Right ventricle myocardium inferior (tissue), 1 donor: ENCODE measurements at regions not wholly inside any gene's neighbourhood (a gene's known extent, or its start where the extent isn't known, plus 50 kb on each side); places are given as distances from the start of the nearest gene placed in this dataset.

Source experiments
- ATAC-seq: fragments of 200-7000 bp; cut with Tn5 transposase; one replicate; pipeline ENCODE4 v1.9.1; 2020; ENCODE audit warnings: mild to moderate bottlenecking, moderate library complexity
- DNase-seq: peaks from one replicate; pipeline ENCODE4 v3.0.0; 2021; ENCODE audit errors: missing footprints
- intact Hi-C: fragments of 100-400 bp; cut with DNase I; formaldehyde crosslinking; loops from one replicate; pipeline ENCODE4 v1.11.0; 2022
- donor health status: DM: no; HTN: yes; CAD: no; lungs with severe emphysema.

DNA sequence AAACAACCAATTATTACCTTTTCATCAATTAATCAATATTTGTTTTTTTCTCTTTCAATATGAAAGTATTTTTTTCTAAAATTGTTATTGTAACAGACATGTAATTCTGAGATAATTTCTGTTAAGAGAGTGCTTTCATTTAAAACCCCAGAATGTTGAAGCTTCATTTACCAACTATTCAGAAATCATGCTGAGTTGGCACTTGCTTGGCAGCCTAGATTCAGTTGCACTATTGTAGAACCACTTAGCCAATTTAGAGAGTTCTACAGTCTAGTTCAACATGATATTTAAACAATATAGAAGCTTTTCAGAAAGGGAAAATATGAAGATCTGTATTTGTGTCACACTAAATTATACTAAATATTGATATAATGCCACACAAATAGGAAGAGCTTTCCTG is 56.1 kb upstream of the NKAIN2 start:
- ATAC-seq = no peak
- no peak for DNase-seq
- intact Hi-C loops = no loop called here

DNA sequence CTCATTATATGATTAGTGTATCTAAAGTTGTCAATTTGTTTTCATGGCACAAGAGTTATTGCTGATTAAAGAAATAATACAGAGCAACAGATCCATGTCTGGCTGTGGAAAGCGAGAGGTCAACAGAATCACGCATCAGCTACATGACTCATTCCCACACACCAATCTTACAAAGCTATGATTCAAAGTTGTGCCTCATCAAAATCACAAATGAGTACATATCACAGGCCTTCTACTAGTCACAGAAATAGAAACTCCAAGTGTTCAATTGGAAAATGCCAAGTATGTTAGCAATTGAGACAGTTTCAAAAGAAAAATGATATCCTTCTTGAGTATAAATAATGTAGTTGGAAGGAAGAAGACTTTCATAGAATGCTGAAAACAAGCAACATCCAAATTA is 57.8 kb upstream of the NKAIN2 start:
- DNase-seq = no peak
- ATAC-seq = no peak
- intact Hi-C loops = no loop called here

GRCh38 chr6:123744840-123745239 is 58.8 kb upstream of the NKAIN2 start:
- DNase-seq (no peak), ATAC-seq (no peak)
- intact Hi-C loops = no loop called here

- intact Hi-C loops = no loop called here
These were observed 61.0 kb upstream of the NKAIN2 start for GRCh38 chr6:123742626-123743025.

DNA sequence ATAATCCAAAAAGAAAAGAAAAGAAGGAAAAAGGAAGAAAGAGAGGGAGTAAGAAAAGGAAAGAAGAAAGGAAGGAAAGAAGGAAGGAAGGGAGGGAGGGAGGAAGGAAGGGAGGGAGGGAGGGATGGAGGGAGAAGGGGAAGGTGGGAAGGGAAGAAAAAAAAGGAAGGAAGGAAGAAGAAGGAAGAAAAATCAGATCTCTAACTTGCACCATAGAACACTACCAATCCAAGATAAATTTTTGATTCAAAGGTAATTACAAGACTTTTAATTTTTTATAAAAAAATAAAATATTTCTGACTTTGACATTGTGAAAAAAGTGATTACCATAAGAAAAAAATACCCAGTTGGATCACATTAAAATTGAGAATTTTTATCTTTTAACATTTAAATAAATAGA is 70.5 kb upstream of the NKAIN2 start:
- DNase-seq (no peak), ATAC-seq (no peak)
- intact Hi-C loops = no loop called here

More at GRCh38 chr6:123742626-123743025, 61.0 kb upstream of the NKAIN2 start:
- ATAC-seq (no peak), DNase-seq (no peak)

- ATAC-seq (no peak), DNase-seq (no peak)
- intact Hi-C loops = no loop called here
These were observed 79.8 kb upstream of the TRDN start for GRCh38 chr6:123716506-123716905.

DNA sequence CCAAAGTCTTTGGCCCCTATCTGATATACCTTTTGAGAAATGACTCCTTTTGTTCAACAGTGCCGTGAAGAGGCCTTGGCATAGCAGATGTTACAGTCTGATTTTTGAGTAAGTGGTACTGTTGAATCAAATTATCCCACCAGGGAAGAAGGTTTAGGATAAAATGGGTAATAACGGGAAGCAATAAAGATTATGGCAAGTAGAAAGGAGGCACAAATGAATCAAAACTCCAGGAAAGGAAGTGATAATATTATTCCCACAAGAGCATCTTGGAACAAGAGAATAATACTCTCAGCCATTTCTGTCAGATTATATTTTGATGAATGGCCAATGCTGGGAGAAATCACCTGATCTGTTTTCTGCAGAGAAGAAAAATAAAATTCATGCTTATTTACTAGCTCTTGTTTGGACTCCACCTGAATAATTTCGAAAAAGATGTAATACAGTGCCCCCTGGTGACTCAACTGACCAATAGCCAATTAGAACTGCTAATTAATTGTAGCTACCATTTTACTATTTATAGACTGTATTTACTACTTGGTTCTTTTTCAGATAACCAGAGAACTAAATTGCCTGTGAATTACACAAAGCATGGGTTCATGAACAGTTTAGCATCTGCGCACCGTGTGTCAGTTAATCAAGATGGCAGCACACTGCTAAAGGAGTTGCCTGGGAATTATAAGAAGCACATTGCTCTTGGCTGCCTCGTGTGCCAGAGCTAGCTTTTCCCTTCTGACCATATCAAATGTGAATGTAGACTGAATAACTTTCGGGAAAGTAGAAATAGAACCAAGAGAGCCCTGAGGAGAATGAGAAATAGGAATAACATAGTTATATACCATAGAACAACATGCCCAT is 78.5 kb upstream of the TRDN start:
- ATAC-seq (peak; percentile 44), DNase-seq (no peak)
- intact Hi-C loops = loop anchor here (1.0 kb wide), 1 partner anchor 299 kb away; no protein-coding TSS in a partner anchor

- DNase-seq (no peak), ATAC-seq (no peak)
- intact Hi-C loops = loop anchor here (5.0 kb wide), 1 partner anchor 211 kb away; no protein-coding TSS in a partner anchor
These were observed 76.1 kb upstream of the TRDN start for GRCh38 chr6:123712831-123713230.

- ATAC-seq = no peak
- no peak for DNase-seq
- intact Hi-C loops = no loop called here
These were observed 66.2 kb upstream of the TRDN start for GRCh38 chr6:123702943-123703342.

DNA sequence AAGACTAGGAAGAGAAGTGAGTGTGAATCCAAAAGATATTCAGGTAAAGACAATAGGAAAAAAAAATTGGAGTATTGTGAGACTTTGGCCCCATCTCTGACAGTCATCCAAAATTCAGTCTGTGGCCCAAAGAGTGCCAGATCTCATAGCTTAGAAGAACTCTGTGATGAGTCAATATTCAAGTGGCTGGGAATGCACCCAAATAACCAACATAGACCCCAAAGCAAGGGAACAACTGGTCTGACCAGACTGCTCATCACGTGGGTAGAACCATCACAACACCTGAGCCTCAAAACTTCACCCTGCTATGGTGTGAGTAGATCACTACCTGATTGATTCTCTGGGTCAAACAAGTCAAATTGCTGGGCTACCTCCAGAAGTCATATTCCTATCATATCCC is 51.1 kb upstream of the TRDN start:
- ATAC-seq (no peak), DNase-seq (no peak)
- intact Hi-C loops = no loop called here
